GM18499 (cell line): ENCODE measurements at regions not wholly inside any gene's neighbourhood (a gene's known extent, or its start where the extent isn't known, plus 50 kb on each side); places are given as distances from the start of the nearest gene placed in this dataset.

Experiments used
- ATAC-seq: cut with Tn5 transposase; IDR thresholded peaks from one replicate; pipeline ENCODE4 v1.9.1; 2021; ENCODE audit warnings: moderate number of reproducible peaks; ENCODE audit not compliant: insufficient read depth, unreplicated experiment

DNA sequence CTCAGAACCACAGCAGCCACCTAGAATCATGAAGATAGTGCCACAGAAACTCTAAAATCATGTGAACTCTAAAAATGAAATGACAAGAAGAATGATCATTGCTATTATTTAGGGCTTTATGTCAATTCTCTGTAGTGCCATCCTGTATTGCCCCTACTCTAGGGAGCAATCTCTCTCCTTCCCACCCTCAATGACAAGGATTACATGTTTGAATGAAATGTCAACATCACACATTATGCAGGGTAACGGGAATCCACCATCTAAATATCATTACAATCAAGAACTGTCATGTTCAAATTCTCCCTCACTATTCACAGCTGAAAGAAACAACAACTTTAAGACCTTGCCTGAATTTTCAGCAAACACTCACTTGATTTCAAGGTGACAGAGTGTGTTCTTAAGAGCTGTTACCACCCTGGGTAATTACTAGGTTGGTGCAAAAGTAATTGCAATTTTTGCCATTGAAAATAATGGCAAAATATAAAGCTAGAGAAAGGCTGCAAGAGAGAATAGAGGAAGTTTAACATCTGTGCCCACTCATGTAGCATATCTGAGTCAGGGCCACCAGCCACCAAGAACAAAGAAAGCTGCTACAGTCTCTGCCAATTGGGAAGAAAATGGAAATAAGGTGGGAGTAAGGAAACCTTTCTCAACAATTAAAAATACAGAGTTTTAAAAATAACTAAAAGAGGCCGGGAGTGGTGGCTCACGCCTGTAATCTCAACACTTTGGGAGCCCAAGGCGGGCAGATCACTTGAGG, 112.8 kb upstream of the PSMD7 start:
- ATAC-seq: no peak

DNA sequence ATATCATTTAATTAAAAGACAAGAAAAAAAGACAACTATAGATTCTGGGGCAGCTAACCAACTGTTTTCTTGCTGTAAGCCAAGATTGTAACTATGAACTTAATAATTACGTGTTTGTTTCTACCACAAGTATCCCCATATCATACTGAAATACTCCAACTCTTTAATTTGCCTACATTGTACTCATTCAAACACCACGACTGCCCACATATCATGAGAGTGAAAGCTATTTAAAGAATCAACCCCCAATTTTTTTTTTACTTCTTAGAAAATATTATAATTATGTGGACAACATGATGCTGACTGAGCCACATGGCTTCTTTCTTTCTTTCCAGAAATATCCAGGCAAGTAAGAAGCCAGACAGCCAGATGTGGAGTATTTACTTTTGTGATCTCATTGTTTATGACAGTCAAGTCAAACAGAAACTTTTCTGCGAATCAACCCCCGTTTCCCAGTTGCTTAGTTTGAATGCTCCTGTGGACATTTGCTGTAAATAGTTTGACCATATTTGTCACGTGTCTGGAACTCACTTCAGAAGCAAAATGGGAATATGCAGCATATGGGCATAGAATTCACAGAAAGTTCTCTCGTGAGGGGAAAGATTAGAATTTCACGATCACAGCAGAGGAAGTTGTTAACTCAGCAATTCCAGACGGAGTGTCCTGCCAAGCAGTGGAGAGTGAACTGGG, 126.8 kb upstream of the PSMD7 start:
- no peak for ATAC-seq

DNA sequence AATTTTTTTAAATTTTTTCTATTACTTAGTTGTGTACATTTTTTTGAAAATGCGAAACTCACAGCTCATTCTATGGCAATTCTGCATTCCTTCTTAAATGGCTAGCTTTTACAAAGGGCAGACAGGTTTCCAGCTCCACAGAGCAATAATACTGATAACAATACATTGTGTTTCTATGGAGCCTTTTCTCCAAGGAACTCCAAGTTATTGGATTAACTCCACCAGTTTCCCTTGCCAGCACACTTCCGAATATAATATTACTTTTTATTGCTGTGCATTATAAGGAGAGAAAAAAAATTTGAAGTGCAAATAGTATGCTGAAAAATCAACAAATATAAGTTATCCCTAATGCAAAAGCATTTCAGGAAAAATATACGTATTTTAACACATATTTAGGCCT, 127.5 kb upstream of the PSMD7 start:
- ATAC-seq: no peak

DNA sequence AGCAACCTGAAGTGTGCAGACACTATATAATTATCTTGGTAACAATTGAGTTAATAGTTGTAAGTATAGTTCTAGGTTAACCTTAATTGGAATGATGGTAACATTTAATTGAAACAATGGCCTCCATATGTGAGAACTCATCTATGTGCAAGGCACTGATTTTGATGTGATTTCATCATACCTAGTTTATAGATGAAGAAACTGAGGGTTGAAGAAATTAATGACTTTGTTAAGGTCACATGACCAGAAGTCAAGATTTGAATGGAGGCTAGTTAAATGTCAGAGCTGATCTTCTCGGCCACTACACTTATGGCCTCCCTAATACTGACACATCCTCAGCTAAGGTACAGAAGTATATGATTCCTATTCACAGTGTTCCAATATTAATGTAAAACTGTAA, 128.2 kb upstream of the PSMD7 start:
- ATAC-seq: no peak

DNA sequence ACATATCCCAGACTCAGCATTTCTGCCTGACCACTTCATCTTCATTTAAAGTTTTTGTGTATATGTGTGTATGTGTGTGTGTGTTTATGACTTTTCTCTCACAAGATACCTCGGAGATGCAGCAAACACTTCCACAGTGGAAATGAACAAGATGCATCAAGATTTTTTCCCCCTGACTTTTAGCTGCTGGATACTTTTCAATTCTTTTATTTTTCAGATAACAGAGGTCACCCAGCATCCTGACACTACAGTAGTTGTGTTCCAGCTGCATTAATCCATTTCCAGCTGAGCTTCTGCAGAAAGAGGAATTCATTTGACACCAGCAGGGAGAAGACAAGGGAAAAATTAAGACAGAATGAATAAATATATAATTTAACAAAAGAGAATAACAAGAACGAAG, 130.2 kb upstream of the PSMD7 start:
- no peak for ATAC-seq

DNA sequence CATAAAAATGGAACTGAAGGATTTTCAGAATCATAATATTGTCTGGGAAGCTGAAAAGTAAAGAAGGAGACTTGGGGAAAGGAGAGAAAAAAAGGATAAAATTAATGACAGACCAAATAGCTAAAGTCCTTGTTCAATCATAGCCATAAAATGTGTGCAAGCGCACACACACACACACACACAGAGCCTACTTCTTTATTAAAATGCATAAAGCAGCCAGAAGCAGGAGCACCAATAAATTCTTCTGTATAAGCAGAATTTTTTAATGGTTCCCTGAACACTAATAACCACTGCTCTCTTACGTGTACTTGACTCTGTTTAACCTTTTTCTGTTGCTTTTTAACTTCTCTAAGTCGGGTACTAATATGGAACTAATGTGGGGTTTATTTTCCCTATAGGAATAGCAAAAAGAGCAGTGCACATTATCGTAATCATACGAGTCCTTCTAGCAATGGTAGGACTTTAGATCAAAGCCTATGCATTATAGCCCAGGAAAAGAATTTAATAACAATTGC, 131.0 kb upstream of the PSMD7 start:
- ATAC-seq: no peak

DNA sequence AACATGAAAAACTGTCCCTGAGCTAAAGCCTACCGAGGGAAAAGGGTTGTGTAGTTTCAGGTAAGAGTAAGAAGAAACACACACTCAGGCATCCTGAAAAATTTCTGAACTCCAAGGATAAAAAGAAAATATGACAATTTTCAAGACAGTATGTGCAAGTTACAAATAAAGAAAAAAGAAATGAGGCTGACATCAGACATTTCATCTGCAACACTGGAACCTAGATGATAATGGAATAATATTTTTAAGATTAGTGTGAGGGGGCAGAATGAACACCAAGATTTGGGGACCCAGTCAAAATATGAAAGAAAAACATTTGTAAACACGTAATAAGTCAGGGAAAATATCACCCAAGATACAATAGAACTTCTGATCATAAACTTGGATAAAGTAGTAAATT, 135.9 kb upstream of the PSMD7 start:
- ATAC-seq: no peak

DNA sequence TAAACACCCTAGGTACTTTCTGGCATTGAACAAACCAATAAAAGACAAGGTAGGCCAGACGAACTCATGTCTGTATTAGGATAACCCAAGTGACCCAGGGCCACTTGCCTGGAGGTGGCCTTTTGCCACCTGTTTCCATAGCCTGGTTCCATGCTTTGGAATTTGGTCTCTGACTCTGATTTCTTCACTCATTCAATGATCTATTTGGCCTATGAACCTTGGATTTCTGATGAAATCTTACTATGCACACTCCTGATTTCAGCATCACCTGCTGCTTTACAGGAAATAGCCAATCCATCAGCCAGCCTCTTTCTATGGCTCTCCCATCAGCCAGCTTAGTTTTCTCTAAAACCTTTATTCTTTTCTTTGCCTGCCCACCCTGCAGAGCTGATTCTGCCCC, 142.8 kb upstream of the PSMD7 start:
- no peak for ATAC-seq

DNA sequence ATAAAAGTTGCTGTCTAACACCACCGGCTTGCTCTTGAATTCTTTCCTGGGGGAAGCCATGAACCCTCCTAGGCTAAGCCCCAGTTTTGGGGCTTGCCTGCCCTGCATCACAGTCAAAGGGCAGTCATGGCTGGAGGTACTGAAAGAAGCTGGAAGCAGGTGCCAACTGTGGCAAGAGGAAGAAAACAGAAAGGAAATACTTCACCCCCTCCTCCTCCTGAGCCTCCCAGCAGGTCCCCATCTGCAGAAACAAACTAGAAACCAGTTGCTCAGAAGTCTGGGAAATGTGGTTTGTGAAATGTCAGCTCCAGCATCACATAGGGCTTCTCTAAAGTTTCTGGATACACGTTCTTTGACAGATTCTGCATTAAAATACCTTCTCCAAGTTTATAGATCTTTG, 150.0 kb upstream of the PSMD7 start:
- ATAC-seq: no peak

DNA sequence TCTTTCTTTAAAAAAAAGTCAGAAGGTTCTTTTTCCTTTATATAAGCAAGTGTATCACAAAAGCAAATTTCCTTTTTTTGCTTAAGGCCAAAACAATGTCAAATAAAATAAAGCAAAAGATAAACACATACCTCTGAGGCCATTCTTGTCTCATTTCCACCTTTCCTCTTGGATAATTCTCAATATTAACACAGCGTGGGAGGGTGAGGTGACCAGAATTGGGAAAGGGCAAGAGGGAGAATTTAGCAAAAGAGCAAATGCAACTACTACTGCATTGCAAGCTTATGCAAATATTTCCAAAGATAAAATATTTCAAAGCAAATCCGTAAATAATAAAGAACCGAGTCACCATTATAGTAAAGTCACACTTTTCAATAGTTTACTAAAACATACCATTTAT, 153.4 kb upstream of the PSMD7 start:
- ATAC-seq: no peak

DNA sequence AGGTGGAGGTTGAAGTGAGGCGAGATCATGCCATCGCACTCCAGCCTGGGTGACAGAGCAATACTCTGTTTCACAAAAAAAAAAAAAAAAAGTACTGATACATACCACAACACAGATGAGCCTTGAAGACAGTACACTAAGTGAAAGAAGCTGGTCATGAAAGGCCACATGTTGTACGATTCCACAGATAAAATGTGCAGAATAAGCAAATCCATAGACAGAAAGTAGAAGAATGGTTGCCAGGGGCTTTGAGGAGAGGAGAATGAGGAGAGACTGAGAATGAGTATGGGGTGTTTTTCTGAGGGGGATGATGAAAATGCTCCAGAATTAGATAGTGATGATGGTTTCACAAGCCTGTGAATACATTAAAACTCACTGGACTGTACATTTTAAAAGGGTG, 155.6 kb upstream of the PSMD7 start:
- no peak for ATAC-seq

DNA sequence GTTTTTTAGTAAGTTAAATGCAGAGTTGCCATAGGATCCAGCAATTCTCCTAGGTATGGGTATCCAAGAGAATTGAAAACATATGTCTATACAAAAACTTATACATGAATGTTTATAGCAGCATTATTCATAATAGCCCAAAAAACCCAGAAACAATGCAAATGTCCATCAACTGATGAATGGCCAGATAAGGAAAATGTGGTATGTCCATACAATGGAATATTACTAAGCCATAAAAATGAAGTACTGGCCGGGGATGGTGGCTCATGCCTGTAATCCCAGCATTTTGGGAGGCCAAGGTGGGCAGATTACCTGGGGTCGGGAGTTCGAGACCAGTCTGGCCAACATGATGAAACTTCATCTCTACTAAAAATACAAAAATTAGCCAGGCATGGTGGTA, 156.1 kb upstream of the PSMD7 start:
- no peak for ATAC-seq

DNA sequence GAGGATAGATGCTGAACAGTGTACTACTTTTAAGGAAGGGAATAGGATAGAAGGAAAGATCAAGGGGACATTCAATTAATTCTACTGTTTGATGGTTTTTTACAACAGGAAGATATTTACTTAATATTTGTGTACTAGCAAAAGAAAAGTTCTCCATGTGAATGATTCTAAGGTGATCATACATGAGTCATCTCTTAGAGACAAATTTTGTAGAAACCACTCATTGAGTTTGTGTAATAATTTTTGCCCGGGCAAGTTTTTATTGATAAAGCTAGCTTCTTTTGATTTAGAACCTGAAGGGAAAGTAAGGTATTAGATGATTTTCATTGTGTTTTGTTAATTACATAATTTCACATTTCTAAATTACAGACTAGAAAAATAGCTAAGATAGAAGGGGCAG, 172.8 kb upstream of the PSMD7 start:
- ATAC-seq: no peak

DNA sequence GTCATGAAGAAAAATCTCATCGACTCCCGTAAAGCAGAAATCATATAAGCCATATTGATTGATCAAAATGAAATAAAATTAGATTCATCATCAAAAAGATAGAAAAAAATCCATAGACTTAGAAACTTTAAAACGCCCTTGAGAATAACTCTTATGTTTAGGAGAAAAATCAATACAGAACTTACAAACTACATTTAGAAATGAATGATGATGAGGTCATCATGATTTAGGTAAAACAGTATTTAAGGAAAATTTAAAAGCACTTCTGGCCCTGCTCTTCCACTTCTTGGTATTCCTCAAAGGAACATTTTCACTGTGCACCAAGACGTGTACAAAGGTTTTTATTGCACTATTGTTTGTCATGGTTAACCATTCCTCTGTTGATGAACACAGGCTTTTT, 173.4 kb upstream of the PSMD7 start:
- ATAC-seq: no peak

DNA sequence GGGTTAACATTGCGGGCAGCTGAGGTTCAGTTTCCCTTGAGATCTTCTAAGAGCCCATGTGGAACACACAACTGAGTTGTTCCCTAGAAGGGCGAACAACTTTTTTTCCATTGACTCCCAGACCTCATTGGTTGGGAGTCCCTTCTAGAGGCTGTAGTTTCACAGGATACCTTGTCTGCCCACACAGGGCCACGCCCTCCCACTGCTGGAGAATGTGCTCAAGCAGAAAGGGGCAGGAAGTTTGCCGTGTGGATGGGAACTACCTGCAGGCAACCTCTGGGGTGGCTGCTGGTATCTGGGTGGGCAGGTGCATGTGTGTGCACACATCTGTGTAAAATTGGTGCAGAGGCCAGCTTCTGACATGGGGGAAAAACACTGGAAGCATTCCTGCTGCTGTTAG, 178.8 kb upstream of the PSMD7 start:
- ATAC-seq: no peak

DNA sequence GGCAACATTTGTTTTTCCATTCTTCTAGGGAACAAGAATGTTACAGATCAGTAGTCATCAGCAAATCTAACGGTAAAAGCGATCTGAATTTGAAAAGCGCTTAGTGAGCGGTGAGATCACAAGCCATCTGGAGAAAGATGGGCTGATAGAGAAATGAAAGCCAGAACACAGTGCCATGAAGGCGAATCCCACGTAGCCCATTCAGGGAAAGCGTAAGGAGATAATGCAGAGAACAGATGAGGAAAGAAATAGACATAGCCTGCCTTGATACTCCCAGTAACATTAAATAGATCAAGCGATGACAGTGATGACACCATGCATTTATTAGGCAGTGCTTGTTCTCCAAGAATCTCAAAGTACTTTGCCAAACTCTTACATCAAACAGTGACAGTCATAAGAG, 183.1 kb upstream of the PSMD7 start:
- ATAC-seq: no peak

DNA sequence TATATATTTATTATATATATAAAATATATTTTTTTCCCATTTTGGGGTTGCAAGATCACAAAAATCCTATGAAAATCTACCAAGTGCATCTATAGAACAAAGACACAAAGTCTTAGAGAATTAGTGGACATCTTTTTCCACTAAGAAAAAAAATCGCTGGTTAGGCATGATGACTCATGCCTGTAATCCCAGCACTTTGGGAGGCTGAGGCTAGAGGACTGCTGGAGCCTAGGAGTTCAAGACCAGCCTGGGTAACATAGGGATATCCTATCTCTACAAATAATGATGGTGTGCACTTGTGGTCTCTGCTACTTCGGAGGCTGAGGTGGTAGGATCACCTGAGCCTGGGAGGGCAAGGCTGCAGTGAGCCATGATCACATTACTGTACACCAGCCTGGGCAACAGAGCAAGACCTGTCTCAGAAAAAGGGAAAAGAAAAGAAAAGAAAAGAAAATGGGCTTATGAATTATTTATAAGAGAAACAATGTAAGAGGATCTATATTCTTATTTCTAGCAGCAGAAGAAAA, 185.1 kb upstream of the PSMD7 start:
- ATAC-seq: no peak

DNA sequence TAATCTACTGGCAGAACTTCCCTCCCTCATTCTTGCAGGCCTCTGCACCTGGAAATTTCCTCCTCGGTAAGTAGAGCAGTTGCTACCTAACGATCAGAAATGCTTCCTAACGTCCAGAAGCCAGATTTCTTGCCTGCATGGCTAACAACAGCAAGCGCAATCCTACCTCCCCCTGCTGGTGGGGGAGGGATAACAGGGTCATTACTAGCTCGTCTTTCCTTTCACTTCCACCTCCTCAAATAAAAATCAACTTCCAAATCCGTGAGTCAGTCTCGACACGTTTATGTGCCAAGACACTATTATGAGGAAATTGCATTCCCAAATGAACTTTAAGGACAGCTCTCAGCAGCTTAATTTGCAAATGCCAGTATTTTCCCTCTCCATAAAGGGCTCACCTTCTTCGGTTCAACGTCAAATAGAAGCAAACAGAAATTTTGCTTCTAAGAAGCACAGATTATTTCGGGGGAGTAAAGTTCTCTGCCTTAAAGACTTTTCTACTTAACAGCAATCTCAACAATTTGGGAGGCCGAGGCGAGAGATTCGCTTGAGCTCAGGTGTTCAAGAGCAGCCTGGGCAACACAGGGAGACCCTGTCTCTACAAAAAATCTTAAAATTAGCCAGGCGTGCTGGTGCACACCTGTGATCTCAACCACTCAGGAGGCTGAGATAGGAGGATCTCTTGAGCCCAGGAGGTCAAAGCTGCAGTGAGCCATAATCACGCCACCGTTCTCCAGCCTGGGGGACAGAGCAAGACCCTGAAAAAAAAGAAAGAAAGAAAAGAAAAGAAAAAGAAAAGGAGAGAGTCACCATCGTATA, 188.6 kb upstream of the PSMD7 start:
- ATAC-seq: no peak

DNA sequence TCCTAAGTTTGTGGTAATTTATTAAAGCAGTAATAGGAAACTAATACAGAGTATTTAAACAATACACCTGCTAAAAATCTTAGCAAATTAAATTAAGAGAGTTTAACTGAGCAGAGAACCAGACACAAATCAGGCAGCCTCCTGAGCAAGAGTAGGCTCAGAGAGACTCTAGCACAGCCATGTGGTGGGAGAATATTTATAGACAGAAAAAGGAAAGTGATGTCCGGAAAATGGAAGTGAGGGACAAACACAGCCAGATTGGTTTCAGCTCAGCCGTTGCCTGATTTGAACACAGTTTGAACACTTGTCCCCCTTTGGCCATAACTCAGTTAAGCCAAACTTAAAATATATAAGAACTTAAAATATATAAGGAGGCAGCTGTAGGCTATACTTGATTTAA, 192.6 kb upstream of the PSMD7 start:
- no peak for ATAC-seq

DNA sequence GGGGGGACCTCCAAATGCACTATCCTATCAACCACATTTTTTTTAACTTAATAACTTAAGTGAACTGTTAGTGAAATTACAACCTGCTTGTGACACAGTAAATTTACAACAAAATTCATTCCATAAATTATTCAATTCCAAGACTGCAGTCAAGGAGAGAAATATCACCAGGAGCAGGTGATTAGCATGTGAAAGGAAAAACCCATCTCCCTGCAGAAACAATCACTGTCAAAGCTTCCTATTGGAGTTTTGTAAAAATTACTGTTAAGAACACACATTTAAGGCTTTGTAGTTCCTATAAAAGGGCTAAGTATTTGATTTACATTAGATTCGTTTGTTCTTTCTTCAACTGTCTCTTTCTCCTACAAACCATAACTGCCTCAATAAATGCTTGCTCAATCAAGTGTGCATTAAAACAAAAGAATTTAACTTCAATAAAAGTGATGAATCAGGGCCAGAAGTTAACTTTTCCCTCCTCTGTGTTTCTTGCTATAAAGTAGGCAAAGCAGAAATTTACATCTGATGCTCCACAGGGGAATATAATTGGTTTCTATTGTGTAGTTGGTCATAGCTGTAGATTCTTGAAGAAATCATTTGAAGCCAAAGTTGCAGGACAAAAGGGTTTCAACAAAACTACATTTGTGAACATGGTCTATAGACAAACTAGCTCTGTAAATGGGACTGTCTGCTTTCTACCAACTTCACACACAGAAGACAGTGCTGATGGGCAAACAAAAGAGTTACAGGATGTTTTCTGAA, 195.1 kb upstream of the PSMD7 start:
- no peak for ATAC-seq
